Epidermal melanocyte (primary cell): ENCODE measurements at regions not wholly inside any gene's neighbourhood (a gene's known extent, or its start where the extent isn't known, plus 50 kb on each side); places are given as distances from the start of the nearest gene placed in this dataset.
"Not testable (repeated sequence)": the region's sequence is repeated elsewhere in the genome, so short reads cannot be mapped to it uniquely, and the experiment has no call there.

Source experiments
- DNase-seq: peaks from one replicate; pipeline ENCODE4 v3.0.0; 2011; ENCODE audit warnings: low spot score; ENCODE audit not compliant: insufficient read length

GRCh38 chr9:113664181-113664875, 200.8 kb downstream of the RGS3 start:
- no peak for DNase-seq

GRCh38 chr9:113665064-113665463, 201.5 kb downstream of the RGS3 start:
- DNase-seq = no peak

- DNase-seq = no peak
These were observed 202.2 kb downstream of the RGS3 start for GRCh38 chr9:113665756-113666155.

GRCh38 chr9:113668061-113668460, 204.5 kb downstream of the RGS3 start:
- no peak for DNase-seq

- no peak for DNase-seq
These were observed 206.1 kb downstream of the RGS3 start for GRCh38 chr9:113669522-113670115.

GRCh38 chr9:113673726-113674125, 202.4 kb upstream of the ZNF618 start:
- no peak for DNase-seq

- DNase-seq = no peak
These were observed 201.7 kb upstream of the ZNF618 start for GRCh38 chr9:113674436-113674835.

GRCh38 chr9:113675475-113675941, 200.6 kb upstream of the ZNF618 start:
- DNase-seq = peak; percentile 34

GRCh38 chr9:113677057-113677456, 199.1 kb upstream of the ZNF618 start:
- no peak for DNase-seq

GRCh38 chr9:113677569-113677968, 198.5 kb upstream of the ZNF618 start:
- no peak for DNase-seq

GRCh38 chr9:113678119-113678858, 197.8 kb upstream of the ZNF618 start:
- no peak for DNase-seq

GRCh38 chr9:113678859-113679256, 197.3 kb upstream of the ZNF618 start:
- DNase-seq = no peak

- DNase-seq = peak; percentile 78
These were observed 193.8 kb upstream of the ZNF618 start for GRCh38 chr9:113682297-113682771.

GRCh38 chr9:113685636-113686035, 190.5 kb upstream of the ZNF618 start:
- DNase-seq = not testable (repeated sequence)

- DNase-seq = no peak
These were observed 188.9 kb upstream of the ZNF618 start for GRCh38 chr9:113687107-113687679.

GRCh38 chr9:113687680-113688371, 188.3 kb upstream of the ZNF618 start:
- DNase-seq = no peak

- no peak for DNase-seq
These were observed 185.9 kb upstream of the ZNF618 start for GRCh38 chr9:113690055-113690740.

- no peak for DNase-seq
These were observed 183.9 kb upstream of the ZNF618 start for GRCh38 chr9:113692256-113692655.

- DNase-seq = no peak
These were observed 181.2 kb upstream of the ZNF618 start for GRCh38 chr9:113694912-113695311.

GRCh38 chr9:113695440-113695851, 180.7 kb upstream of the ZNF618 start:
- no peak for DNase-seq

GRCh38 chr9:113695901-113696300, 180.2 kb upstream of the ZNF618 start:
- no peak for DNase-seq
